ENCODE measurements at regions not wholly inside any gene's neighbourhood (a gene's known extent, or its start where the extent isn't known, plus 50 kb on each side); places are given as distances from the start of the nearest gene placed in this dataset.

- DNase-seq, result no peak
These were observed 113.7 kb upstream of the SLITRK1 start for GRCh38 chr13:83995930-83996329.

- DNase-seq, result no peak
These were observed 110.5 kb upstream of the SLITRK1 start for GRCh38 chr13:83992566-83993358.

GRCh38 chr13:83987394-83987793, 105.1 kb upstream of the SLITRK1 start:
- no peak for DNase-seq

- no peak for DNase-seq
These were observed 102.5 kb upstream of the SLITRK1 start for GRCh38 chr13:83984793-83985192.

GRCh38 chr13:83980331-83980730, 98.1 kb upstream of the SLITRK1 start:
- no peak for DNase-seq

GRCh38 chr13:83975655-83976165, 93.4 kb upstream of the SLITRK1 start:
- no peak for DNase-seq

GRCh38 chr13:83958531-83958930, 76.3 kb upstream of the SLITRK1 start:
- DNase-seq, result no peak

- DNase-seq, result no peak
These were observed 72.7 kb upstream of the SLITRK1 start for GRCh38 chr13:83955011-83955410.

GRCh38 chr13:83953916-83954315, 71.6 kb upstream of the SLITRK1 start:
- DNase-seq, result no peak

- DNase-seq, result no peak
These were observed 68.0 kb upstream of the SLITRK1 start for GRCh38 chr13:83950293-83950692.

- no peak for DNase-seq
These were observed 61.4 kb upstream of the SLITRK1 start for GRCh38 chr13:83943530-83944279.

GRCh38 chr13:83941701-83942335, 59.5 kb upstream of the SLITRK1 start:
- no peak for DNase-seq

GRCh38 chr13:83940742-83941141, 58.5 kb upstream of the SLITRK1 start:
- DNase-seq, result no peak

- DNase-seq, result no peak
These were observed 55.3 kb upstream of the SLITRK1 start for GRCh38 chr13:83937579-83937978.

- no peak for DNase-seq
These were observed 53.3 kb upstream of the SLITRK1 start for GRCh38 chr13:83935566-83935965.

Data from KG1 (cell line).